Psoas muscle (tissue), 7 donors: ENCODE measurements at regions not wholly inside any gene's neighbourhood (a gene's known extent, or its start where the extent isn't known, plus 50 kb on each side); places are given as distances from the start of the nearest gene placed in this dataset.

Experiments used
- ATAC-seq, 4 donors: fragments of 200-7000 bp; cut with Tn5 transposase; one replicate each; pipeline ENCODE4 v1.9.1; 2020; ENCODE audit warnings: moderate library complexity in 3 of 4, mild to moderate bottlenecking in 2 of 4
- DNase-seq, 2 donors: peaks; one replicate each; pipeline ENCODE4 v3.0.0-alpha.2; 2020
- H3K27ac ChIP-seq: fragments of 200-600 bp; one replicate; pipeline ENCODE4 v1.8.0; 2022
- H3K27me3 ChIP-seq, 3 donors: fragments of 200-600 bp in 1 of 3; one replicate each; pipeline versions ENCODE4 v1.6.1 to v1.8.0; 2013 to 2022; ENCODE audit warnings: low read length in 2 of 3, mild to moderate bottlenecking in 2 of 3, moderate library complexity in 1 of 3; ENCODE audit not compliant: insufficient read depth in 3 of 3
- H3K36me3 ChIP-seq, 2 donors: fragments of 200-600 bp in 1 of 2; one replicate each; pipeline versions ENCODE4 v1.6.1 to v1.8.0; 2013 to 2022; ENCODE audit warnings: low read depth in 1 of 2, mild to moderate bottlenecking in 1 of 2, moderate library complexity in 1 of 2; ENCODE audit not compliant: insufficient read depth in 1 of 2
- H3K4me1 ChIP-seq: fragments of 200-600 bp; one replicate; pipeline ENCODE4 v1.8.0; 2022
- H3K4me3 ChIP-seq: fragments of 200-600 bp; one replicate; pipeline ENCODE4 v1.8.0; 2022; ENCODE audit warnings: mild to moderate bottlenecking
- H3K9me3 ChIP-seq: fragments of 200-600 bp; one replicate; pipeline ENCODE4 v1.8.0; 2022
- WGBS, 3 donors: extraction: QIAGEN DNeasy Blood & Tissue Kit; methylation state at CpG; one replicate each; pipeline versions ENCODE4 v1.1.6 to v1.1.7; 2013; 5-methylcytosine and 5-hydroxymethylcytosine counted together
- intact Hi-C, 2 donors: fragments of 100-400 bp; cut with DNase I; formaldehyde crosslinking; loops; one replicate each; pipeline versions ENCODE4 v1.11.0 to v1.14.2; 2022
- TF ChIP-seq, protein P1 (sequence below): fragments of 200-600 bp; IDR thresholded peaks from one replicate; pipeline ENCODE4 v1.8.0; 2022; ENCODE audit warnings: antibody characterized with exemption
- donor health status: healthy with polysubstance abuse.
- donor health status: DM: no; HTN: no; CAD: no; lungs with moderate emphysema.
- donor health status: Bipolar disorder and iron deficiency.
- donor health status: healthy.
- donor health status: DM: yes; HTN: yes; CAD: no.
- donor health status: DM: no; HTN: no; CAD: no.
- donor health status: DM: yes; HTN: yes; CAD: no.

DNA sequence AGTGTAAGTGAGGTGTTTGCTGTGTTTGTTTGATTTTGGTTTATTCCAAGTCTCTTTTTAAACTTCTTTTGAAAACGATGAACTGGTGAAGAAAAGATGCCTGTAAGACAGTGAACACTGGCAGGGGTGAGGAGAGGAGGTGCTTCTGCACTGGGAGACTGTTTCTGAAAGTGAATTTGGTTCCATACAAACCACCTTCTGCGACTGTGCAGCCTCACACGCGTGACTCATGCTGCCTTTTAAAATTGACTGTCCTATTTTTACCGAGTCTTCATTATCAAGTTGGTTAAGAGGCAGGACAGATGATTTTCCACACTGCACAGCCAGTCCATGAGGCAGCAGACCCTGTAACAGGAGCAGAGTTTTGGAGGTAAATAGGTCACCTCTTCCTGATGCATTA is 340.6 kb downstream of the MTRR start:
- WGBS, 3 donors, result 74 to 84% (median 74%) methylated on average over 5 of the region's 5 CpGs
- no peaks in the 10 kb centered on the region for H3K4me1 ChIP-seq
- intact Hi-C loops, result no loop called here
- H3K27me3 ChIP-seq, result peaks cover 0 to 1% (median 0%) of the 10 kb centered on the region in 3 donors
- no peak overlapping the region for H3K27ac ChIP-seq
- H3K9me3 ChIP-seq, result peaks cover 5% of the 10 kb centered on the region
- H3K36me3 ChIP-seq, result no peaks in the 10 kb centered on the region
- ATAC-seq, result no peak
- no peak for DNase-seq
- TF ChIP-seq, protein P1, sequence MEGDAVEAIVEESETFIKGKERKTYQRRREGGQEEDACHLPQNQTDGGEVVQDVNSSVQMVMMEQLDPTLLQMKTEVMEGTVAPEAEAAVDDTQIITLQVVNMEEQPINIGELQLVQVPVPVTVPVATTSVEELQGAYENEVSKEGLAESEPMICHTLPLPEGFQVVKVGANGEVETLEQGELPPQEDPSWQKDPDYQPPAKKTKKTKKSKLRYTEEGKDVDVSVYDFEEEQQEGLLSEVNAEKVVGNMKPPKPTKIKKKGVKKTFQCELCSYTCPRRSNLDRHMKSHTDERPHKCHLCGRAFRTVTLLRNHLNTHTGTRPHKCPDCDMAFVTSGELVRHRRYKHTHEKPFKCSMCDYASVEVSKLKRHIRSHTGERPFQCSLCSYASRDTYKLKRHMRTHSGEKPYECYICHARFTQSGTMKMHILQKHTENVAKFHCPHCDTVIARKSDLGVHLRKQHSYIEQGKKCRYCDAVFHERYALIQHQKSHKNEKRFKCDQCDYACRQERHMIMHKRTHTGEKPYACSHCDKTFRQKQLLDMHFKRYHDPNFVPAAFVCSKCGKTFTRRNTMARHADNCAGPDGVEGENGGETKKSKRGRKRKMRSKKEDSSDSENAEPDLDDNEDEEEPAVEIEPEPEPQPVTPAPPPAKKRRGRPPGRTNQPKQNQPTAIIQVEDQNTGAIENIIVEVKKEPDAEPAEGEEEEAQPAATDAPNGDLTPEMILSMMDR, result no peak
- no peak overlapping the region for H3K4me3 ChIP-seq

GRCh38 chr5:8213701-8214240 is 344.8 kb downstream of the MTRR start:
- ATAC-seq (no peak), DNase-seq (no peak)
- WGBS, 3 donors, result 32 to 58% (median 51%) methylated on average over 7 of the region's 7 CpGs
- H3K36me3 ChIP-seq, result no peaks in the 10 kb centered on the region
- intact Hi-C loops, result no loop called here
- no peak overlapping the region for H3K4me3 ChIP-seq
- H3K27me3 ChIP-seq, result no peaks in the 10 kb centered on the region
- no peak overlapping the region for H3K27ac ChIP-seq
- no peaks in the 10 kb centered on the region for H3K9me3 ChIP-seq
- H3K4me1 ChIP-seq, result no peaks in the 10 kb centered on the region
- TF ChIP-seq, protein P1, result no peak

DNA sequence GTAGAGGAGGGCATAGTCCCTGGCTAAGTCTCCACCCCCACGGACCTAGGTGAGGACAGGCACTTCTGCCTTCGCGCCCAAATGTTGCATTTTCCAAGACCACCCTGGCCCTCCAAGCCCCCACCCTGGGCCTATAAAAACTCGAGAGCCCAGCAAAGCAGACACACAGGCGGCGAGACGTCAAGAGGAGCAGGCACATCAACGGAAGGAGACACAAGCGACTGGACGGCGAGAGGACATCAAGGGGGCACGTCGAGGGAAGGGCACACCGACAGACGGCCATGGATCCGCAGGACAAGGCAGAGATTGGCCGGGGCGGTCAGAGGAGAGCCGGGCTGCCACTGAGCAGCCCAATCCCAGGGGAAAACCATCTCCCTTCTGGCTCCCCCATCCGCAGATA is 348.0 kb downstream of the MTRR start:
- H3K27ac ChIP-seq, result no peak overlapping the region
- no peak for ATAC-seq
- no peak overlapping the region for H3K4me3 ChIP-seq
- TF ChIP-seq, protein P1, result no peak
- DNase-seq, result no peak
- no peaks in the 10 kb centered on the region for H3K36me3 ChIP-seq
- no peaks in the 10 kb centered on the region for H3K27me3 ChIP-seq
- H3K4me1 ChIP-seq, result no peaks in the 10 kb centered on the region
- intact Hi-C loops, result no loop called here
- no peaks in the 10 kb centered on the region for H3K9me3 ChIP-seq
- 87 to 92% (median 88%) methylated on average over 18 to 20 of the region's 20 CpGs for WGBS, 3 donors

DNA sequence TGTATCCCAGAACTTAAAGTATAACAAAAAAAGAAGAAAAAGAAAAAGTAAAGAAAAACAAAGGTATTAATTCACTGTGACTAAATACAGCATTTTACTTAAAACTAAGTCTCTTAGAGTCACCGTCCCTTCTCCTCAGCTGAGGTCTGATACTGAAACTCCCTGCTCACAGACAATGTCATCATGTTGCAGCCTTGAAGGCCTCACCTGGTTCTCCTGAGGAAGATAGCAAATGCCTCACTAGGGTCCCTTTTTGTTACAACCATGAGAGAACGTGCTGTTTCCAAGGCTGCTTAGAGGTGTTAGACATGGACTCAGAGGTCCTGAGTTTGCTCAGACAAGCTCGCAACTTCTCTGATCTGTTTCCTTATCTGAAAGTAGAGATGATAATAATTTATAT is 357.2 kb downstream of the MTRR start:
- Histone ChIP-seq H3K4me1 (no peaks in the 10 kb centered on the region), H3K27ac (no peak overlapping the region), H3K27me3 (no peaks in the 10 kb centered on the region), H3K36me3 (no peaks in the 10 kb centered on the region), H3K9me3 (no peaks in the 10 kb centered on the region), H3K4me3 (no peak overlapping the region)
- intact Hi-C loops, result no loop called here
- no peak for DNase-seq
- ATAC-seq, result no peak
- 87 to 96% (median 87%) methylated on average over 3 of the region's 3 CpGs for whole genome bisulfite sequencing, 3 donors
- TF ChIP-seq, protein P1, result no peak

GRCh38 chr5:8227112-8227511 is 358.2 kb downstream of the MTRR start:
- TF ChIP-seq, protein P1, result no peak
- Histone ChIP-seq H3K9me3 (no peaks in the 10 kb centered on the region), H3K36me3 (no peaks in the 10 kb centered on the region), H3K4me3 (no peak overlapping the region), H3K4me1 (no peaks in the 10 kb centered on the region), H3K27me3 (no peaks in the 10 kb centered on the region), H3K27ac (no peak overlapping the region)
- intact Hi-C loops, result no loop called here
- DNase-seq (no peak), ATAC-seq (no peak)
- 70 to 77% (median 76%) methylated on average over 8 of the region's 8 CpGs for WGBS, 3 donors
